ENCODE measurements at regions not wholly inside any gene's neighbourhood (a gene's known extent, or its start where the extent isn't known, plus 50 kb on each side); places are given as distances from the start of the nearest gene placed in this dataset.
A peak's percentile ranks its signal among the peaks of the same experiment; 100 is the strongest.

DNA sequence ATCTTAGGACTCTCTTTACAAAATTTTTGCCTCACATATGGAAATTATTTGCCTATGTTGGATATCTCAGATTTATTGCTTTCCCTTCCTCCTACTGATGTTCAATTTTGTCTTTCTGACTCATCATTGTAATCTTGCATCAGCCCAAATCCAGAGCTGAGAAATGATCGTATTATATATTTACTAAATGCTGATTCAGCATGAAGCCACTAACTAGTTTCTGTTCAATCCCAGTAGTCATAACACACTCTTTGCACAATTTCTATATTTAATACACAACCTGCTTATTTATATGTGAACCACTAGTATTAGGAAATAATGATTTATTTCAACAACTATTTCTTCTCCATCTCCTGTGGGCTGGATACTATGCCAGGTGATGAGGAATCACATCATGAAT is 161.1 kb upstream of the PCDH17 start:
- Histone ChIP-seq H3K27ac (ENCODE audit: extremely low read depth, low read depth, low read length) (no peak overlapping the region), H3K9me3 (replicated peaks; ENCODE audit: control insufficient read depth, insufficient read depth, low read depth, low read length) (no peaks in the 10 kb centered on the region), H4K20me1 (replicated peaks; ENCODE audit: control insufficient read depth, insufficient read depth, low read length) (no peaks in the 10 kb centered on the region), H3K4me3 (no peak overlapping the region), H3K9me1 (ENCODE audit: control insufficient read depth, insufficient read depth, low read length) (no peaks in the 10 kb centered on the region), H3K4me2 (ENCODE audit: insufficient read depth, low read length) (no peak overlapping the region), H3K27me3 (ENCODE audit: control insufficient read depth in 2 of 2, insufficient read depth in 2 of 2, low read length in 2 of 2) (no peaks in the 10 kb centered on the region), H3K36me3 (ENCODE audit: control insufficient read depth, insufficient read depth, low read length) (no peaks in the 10 kb centered on the region), H3K9ac (ENCODE audit: insufficient read depth in 1 of 2, low read depth in 2 of 2, low read length in 2 of 2) (no peak overlapping the region), H3K4me1 (replicated peaks in 1 of 2; ENCODE audit: control insufficient read depth in 2 of 2, insufficient read depth in 2 of 2, low read length in 2 of 2) (no peaks in the 10 kb centered on the region), H3K79me2 (ENCODE audit: control insufficient read depth, insufficient read depth, low read length) (no peaks in the 10 kb centered on the region), H2AFZ (ENCODE audit: low read depth, low read length) (no peak overlapping the region)
- ChIA-PET POLR2A (no interaction called here), CTCF (ENCODE audit: low intra/inter-chr PET ratio) (no interaction called here)
- intact Hi-C loops (cut with micrococcal nuclease) (no loop called here), in situ Hi-C loops (cut with MboI) (no loop called here)
- TF ChIP-seq FOXA3 (CRISPR knock-in tag; conservative IDR thresholded peaks at IDR 0.05 in 1 of 2, IDR thresholded peaks at IDR 0.05 in 1 of 2) (no peak), C11orf30 (IDR thresholded peaks at IDR 0.05; ENCODE audit: low read depth) (peak; percentile 12; the same call in 1 of the 2 replicates), ZNF696 (CRISPR knock-in tag; conservative IDR thresholded peaks at IDR 0.05) (no peak), U2AF1 (optimal IDR thresholded peaks at IDR 0.05; ENCODE audit: low read depth, low read length) (no peak), YY1 (IDR thresholded peaks at IDR 0.05; ENCODE audit: borderline replicate concordance in 1 of 3, control insufficient read depth in 1 of 3, extremely low read depth in 1 of 3, insufficient read depth in 3 of 3, insufficient read length in 1 of 3, insufficient replicate concordance in 2 of 3, low read depth in 1 of 3, low read length in 2 of 3) (no peak), MAFK (IDR thresholded peaks at IDR 0.05; ENCODE audit: low read length) (peak; percentile 53), KHSRP (IDR thresholded peaks at IDR 0.05) (no peak), MAFF (IDR thresholded peaks at IDR 0.05; ENCODE audit: low read length) (peak; percentile 65), ZNF316 (IDR thresholded peaks at IDR 0.05) (peak; percentile 44; the same call in 1 of the 2 replicates)
- TF ChIP-seq, protein P1, sequence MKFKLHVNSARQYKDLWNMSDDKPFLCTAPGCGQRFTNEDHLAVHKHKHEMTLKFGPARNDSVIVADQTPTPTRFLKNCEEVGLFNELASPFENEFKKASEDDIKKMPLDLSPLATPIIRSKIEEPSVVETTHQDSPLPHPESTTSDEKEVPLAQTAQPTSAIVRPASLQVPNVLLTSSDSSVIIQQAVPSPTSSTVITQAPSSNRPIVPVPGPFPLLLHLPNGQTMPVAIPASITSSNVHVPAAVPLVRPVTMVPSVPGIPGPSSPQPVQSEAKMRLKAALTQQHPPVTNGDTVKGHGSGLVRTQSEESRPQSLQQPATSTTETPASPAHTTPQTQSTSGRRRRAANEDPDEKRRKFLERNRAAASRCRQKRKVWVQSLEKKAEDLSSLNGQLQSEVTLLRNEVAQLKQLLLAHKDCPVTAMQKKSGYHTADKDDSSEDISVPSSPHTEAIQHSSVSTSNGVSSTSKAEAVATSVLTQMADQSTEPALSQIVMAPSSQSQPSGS (CRISPR knock-in tag; IDR thresholded peaks at IDR 0.05), result no peak
- TF ChIP-seq, protein P2, sequence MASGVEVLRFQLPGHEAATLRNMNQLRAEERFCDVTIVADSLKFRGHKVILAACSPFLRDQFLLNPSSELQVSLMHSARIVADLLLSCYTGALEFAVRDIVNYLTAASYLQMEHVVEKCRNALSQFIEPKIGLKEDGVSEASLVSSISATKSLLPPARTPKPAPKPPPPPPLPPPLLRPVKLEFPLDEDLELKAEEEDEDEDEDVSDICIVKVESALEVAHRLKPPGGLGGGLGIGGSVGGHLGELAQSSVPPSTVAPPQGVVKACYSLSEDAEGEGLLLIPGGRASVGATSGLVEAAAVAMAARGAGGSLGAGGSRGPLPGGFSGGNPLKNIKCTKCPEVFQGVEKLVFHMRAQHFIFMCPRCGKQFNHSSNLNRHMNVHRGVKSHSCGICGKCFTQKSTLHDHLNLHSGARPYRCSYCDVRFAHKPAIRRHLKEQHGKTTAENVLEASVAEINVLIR (CRISPR knock-in tag; IDR thresholded peaks at IDR 0.05), result no peak
- TF ChIP-seq, protein P3, sequence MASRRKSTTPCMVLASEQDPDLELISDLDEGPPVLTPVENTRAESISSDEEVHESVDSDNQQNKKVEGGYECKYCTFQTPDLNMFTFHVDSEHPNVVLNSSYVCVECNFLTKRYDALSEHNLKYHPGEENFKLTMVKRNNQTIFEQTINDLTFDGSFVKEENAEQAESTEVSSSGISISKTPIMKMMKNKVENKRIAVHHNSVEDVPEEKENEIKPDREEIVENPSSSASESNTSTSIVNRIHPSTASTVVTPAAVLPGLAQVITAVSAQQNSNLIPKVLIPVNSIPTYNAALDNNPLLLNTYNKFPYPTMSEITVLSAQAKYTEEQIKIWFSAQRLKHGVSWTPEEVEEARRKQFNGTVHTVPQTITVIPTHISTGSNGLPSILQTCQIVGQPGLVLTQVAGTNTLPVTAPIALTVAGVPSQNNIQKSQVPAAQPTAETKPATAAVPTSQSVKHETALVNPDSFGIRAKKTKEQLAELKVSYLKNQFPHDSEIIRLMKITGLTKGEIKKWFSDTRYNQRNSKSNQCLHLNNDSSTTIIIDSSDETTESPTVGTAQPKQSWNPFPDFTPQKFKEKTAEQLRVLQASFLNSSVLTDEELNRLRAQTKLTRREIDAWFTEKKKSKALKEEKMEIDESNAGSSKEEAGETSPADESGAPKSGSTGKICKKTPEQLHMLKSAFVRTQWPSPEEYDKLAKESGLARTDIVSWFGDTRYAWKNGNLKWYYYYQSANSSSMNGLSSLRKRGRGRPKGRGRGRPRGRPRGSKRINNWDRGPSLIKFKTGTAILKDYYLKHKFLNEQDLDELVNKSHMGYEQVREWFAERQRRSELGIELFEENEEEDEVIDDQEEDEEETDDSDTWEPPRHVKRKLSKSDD (conservative IDR thresholded peaks at IDR 0.05; ENCODE audit: low read length), result no peak
- DNase-seq (ENCODE audit: extremely low read depth in 1 of 4, low spot score in 3 of 4) (no peak), FAIRE-seq (no peak), ATAC-seq (no peak)
- BruUV-seq (replicated peaks), result no TSS peak
- 0% methylated on average over 1 of the region's 1 CpG for WGBS (ENCODE audit: insufficient coverage, low coverage, missing lambda C conversion rate)

Measured in K562 (cell line).